ENCODE measurements at regions not wholly inside any gene's neighbourhood (a gene's known extent, or its start where the extent isn't known, plus 50 kb on each side); places are given as distances from the start of the nearest gene placed in this dataset.

DNA sequence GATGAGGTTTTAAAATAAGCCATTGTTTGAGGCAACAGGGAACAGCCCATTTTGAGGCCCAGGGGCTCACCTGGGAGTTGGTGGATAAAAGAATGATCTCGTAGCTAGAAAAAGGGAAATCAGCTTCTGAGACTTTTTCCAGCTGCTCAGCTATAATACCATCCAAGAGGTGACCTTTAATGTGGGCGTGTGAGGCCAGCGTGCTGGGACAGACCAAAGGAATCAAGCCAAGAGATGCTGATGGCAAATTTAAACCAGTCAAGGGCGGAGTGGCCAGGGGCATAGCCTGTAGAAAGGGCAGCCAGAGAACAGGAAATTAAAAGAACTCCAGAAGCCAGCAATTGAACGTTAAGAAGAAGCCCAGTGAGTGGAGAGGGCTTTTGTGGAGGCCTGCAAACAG lies 132.6 kb downstream of the IER5 start:
- dilution Hi-C loops (cut with HindIII; ENCODE audit: low sequenced_read_pairs, unreplicated experiment) (loop anchor here (25.0 kb wide), 1 partner anchor 191 kb away; no protein-coding TSS in a partner anchor), in situ Hi-C loops (cut with MboI; ENCODE audit: low sequenced_read_pairs) (loop anchor here (25.0 kb wide), 1 partner anchor 841 kb away; the partner anchor contains the start of gene ZNF648)
- no TSS peak for BruUV-seq (replicated peaks)

More for the DNA sequence above, 132.6 kb downstream of the IER5 start:
- Histone ChIP-seq H2BK20ac (ENCODE audit: low read depth, low read length) (no peak overlapping the region), H3K14ac (replicated peaks; ENCODE audit: low read depth, low read length) (no peak overlapping the region), H3K27me3 (ENCODE audit: control insufficient read depth, insufficient read depth, low read length) (no peaks in the 10 kb centered on the region; the same call in 1 of the 2 replicates), H3K9me1 (ENCODE audit: insufficient read depth, low read length) (no peaks in the 10 kb centered on the region), H3K4me1 (ENCODE audit: control insufficient read depth, insufficient read depth, low read length) (no peaks in the 10 kb centered on the region), H4K91ac (ENCODE audit: insufficient read depth, low read depth, low read length) (no peak overlapping the region), H2AK5ac (ENCODE audit: low read depth, low read length) (no peak overlapping the region), H2AK9ac (replicated peaks; ENCODE audit: low read depth, low read length, poor library complexity) (no peak overlapping the region), H3K56ac (ENCODE audit: extremely low read depth, insufficient read depth, low read length) (no peak overlapping the region), H2BK120ac (ENCODE audit: low read depth, low read length) (no peak overlapping the region), H2AFZ (replicated peaks; ENCODE audit: low read length, poor library complexity) (no peak overlapping the region), H3K4ac (ENCODE audit: low read depth, low read length) (no peak overlapping the region), H2BK15ac (ENCODE audit: low read depth, low read length) (no peak overlapping the region), H3K23ac (ENCODE audit: low read depth, low read length) (no peak overlapping the region), H3K9me3 (ENCODE audit: control insufficient read depth, insufficient read depth, low read length) (no peaks in the 10 kb centered on the region), H3K18ac (ENCODE audit: low read depth, low read length) (no peak overlapping the region), H3K4me2 (ENCODE audit: low read depth, low read length) (no peak overlapping the region), H4K8ac (ENCODE audit: low read depth in 2 of 2, low read length in 2 of 2) (no peak overlapping the region), H3K27ac (ENCODE audit: insufficient read depth, low read length) (no peak overlapping the region), H3K36me3 (ENCODE audit: control insufficient read depth, insufficient read depth, low read length) (no peaks in the 10 kb centered on the region), H3K79me1 (ENCODE audit: low read depth in 1 of 2, low read length in 2 of 2) (no peaks in the 10 kb centered on the region), H4K20me1 (ENCODE audit: insufficient read depth, low read length) (no peaks in the 10 kb centered on the region), H2BK5ac (ENCODE audit: low read depth, low read length, poor library complexity, severe bottlenecking) (no peak overlapping the region), H4K5ac (ENCODE audit: low read depth, low read length) (no peak overlapping the region), H3K4me3 (ENCODE audit: insufficient read depth, low read depth, low read length) (no peak overlapping the region), H3K9ac (ENCODE audit: low read depth, low read length) (no peak overlapping the region)
- no peak for DNase-seq
- ChIA-PET POLR2A (ENCODE audit: unreplicated experiment) (no interaction called here), CTCF (no interaction called here)
- ATAC-seq (ENCODE audit: low read depth) = no peak
- intact Hi-C loops (cut with micrococcal nuclease) = no loop called here
- TF ChIP-seq BHLHE40 (IDR thresholded peaks at IDR 0.05; ENCODE audit: low read depth, low read length) = no peak
- TF ChIP-seq, protein P1, sequence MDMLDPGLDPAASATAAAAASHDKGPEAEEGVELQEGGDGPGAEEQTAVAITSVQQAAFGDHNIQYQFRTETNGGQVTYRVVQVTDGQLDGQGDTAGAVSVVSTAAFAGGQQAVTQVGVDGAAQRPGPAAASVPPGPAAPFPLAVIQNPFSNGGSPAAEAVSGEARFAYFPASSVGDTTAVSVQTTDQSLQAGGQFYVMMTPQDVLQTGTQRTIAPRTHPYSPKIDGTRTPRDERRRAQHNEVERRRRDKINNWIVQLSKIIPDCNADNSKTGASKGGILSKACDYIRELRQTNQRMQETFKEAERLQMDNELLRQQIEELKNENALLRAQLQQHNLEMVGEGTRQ (IDR thresholded peaks at IDR 0.05; ENCODE audit: low read depth, low read length) = no peak
- TF ChIP-seq, protein P2, sequence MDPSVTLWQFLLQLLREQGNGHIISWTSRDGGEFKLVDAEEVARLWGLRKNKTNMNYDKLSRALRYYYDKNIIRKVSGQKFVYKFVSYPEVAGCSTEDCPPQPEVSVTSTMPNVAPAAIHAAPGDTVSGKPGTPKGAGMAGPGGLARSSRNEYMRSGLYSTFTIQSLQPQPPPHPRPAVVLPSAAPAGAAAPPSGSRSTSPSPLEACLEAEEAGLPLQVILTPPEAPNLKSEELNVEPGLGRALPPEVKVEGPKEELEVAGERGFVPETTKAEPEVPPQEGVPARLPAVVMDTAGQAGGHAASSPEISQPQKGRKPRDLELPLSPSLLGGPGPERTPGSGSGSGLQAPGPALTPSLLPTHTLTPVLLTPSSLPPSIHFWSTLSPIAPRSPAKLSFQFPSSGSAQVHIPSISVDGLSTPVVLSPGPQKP (IDR thresholded peaks at IDR 0.05; ENCODE audit: borderline replicate concordance, low read depth, low read length) = no peak
- 40% methylated on average over 1 of the region's 5 CpGs; no CpG with 5 or more reads in 1 of the 2 experiments for WGBS, 2 experiments (ENCODE audit: extremely low coverage in 2 of 2, insufficient read length in 1 of 2)

All from IMR-90 (cell line).